ENCODE measurements at regions not wholly inside any gene's neighbourhood (a gene's known extent, or its start where the extent isn't known, plus 50 kb on each side); places are given as distances from the start of the nearest gene placed in this dataset.
"Not testable (repeated sequence)": the region's sequence is repeated elsewhere in the genome, so short reads cannot be mapped to it uniquely, and the experiment has no call there.

GRCh38 chr17:20843799-20844553 is 198.8 kb downstream of the USP22 start:
- DNase-seq (ENCODE audit: low read depth), result peak; percentile 28

DNA sequence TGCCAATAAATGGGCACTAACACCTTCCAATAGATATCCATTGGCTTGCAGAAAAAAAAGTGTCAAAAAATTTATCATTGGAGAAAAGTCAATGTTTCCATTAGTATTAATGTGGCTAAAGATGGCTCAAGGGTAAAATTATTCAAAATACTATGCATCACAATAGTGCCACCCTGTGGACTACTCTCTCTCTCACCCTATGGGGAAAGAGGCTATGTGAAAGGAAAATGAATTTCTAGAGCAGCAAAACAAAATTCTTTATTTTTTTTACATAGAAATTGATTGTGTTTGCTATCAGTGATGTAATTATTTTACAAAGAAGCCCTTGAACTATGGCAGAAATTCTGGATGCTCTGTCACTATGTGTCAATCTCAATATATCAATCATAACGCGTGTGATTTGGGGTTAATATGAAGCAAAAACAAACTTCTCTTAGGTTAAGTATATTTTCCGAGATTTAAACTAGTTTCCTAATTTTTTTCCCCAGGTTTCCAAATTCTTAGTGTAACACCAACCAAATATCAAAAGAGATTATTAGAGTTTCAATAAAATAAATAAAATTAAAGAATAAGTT is 193.9 kb downstream of the USP22 start:
- not testable (repeated sequence) for DNase-seq (ENCODE audit: low read depth)

GRCh38 chr17:20851591-20852238 is 191.1 kb downstream of the USP22 start:
- not testable (repeated sequence) for DNase-seq (ENCODE audit: low read depth)

GRCh38 chr17:20852239-20852989 is 190.4 kb downstream of the USP22 start:
- DNase-seq (ENCODE audit: low read depth), result no peak

GRCh38 chr17:20852990-20853370 is 189.8 kb downstream of the USP22 start:
- DNase-seq (ENCODE audit: low read depth), result no peak

DNA sequence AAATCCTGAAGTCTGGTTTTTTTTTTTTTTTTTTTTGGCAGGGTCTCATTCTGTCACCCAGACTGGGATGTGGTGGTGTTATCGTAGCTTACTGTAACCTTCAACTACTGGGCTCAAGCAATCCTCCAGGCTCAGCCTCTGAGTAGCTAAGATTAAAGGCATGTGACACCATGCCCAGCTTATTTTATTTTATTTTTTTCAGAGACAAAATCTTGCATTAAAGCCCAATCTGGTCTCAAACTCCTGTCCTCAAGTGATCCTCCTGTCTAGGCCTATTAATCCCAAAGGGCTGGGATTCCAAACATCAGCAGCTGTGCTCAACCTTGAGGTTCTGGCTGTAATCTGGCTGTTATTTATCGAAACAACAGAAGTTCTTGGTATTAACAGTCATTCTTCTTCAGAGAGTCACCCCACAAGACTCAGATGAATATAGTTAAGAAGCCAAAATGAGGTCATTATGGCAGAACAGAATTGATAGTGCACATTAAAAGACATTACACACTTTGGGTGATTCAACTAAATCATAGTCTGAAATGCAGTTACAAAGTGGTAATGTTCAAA is 186.8 kb downstream of the USP22 start:
- DNase-seq (ENCODE audit: low read depth), result not testable (repeated sequence)

- not testable (repeated sequence) for DNase-seq (ENCODE audit: low read depth)
Measured at GRCh38 chr17:20866444-20867209, 176.2 kb downstream of the USP22 start.

DNA sequence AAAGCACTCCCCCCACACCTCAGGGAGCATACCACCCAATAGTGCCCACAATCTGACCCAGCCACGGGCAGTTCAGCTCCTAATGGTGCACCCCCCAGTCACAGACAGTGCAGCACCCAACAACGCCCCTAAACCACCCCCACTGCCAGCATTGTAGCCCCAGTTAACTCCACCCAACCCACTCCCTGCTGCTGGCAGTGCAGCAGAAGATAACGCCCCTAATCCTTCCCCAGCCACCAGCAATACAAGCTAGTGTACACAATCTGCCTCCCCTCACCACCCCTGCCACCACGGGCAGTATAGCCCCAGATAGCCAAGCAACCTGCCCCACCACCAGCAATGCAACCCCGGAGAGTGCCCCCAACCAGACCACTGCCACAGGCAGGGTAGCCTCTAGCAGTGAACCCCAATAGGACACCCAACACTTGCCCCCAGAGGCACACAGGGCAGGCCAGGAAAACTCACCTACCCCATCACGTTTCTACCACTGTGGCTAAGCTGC is 175.3 kb downstream of the USP22 start:
- DNase-seq (ENCODE audit: low read depth), result not testable (repeated sequence)

- DNase-seq (ENCODE audit: low read depth), result not testable (repeated sequence)
Measured at GRCh38 chr17:20867938-20868661, 174.7 kb downstream of the USP22 start.

GRCh38 chr17:20868662-20869007 is 174.2 kb downstream of the USP22 start:
- DNase-seq (ENCODE audit: low read depth), result not testable (repeated sequence)

DNA sequence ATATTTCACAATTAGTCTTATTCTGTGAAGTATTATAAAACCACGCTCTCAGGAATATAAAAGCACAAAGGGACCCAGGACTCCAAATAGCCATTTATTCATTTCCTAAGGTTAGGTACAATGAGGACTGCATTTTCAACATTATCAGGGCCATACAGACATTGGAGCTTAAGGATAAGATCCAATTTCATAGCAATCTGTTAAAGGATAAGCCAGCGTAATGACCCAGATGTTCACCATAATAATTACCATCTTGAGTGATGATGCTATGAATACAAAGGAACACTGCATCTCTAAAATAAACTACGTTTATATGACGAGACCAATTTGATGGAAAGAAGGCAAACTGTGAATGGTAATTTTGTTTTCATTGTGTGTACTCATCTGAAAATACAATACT is 169.6 kb downstream of the USP22 start:
- DNase-seq (ENCODE audit: low read depth), result not testable (repeated sequence)

- DNase-seq (ENCODE audit: low read depth), result not testable (repeated sequence)
Measured at GRCh38 chr17:20873688-20874328, 169.0 kb downstream of the USP22 start.

GRCh38 chr17:20877384-20877783 is 165.4 kb downstream of the USP22 start:
- DNase-seq (ENCODE audit: low read depth), result not testable (repeated sequence)

DNA sequence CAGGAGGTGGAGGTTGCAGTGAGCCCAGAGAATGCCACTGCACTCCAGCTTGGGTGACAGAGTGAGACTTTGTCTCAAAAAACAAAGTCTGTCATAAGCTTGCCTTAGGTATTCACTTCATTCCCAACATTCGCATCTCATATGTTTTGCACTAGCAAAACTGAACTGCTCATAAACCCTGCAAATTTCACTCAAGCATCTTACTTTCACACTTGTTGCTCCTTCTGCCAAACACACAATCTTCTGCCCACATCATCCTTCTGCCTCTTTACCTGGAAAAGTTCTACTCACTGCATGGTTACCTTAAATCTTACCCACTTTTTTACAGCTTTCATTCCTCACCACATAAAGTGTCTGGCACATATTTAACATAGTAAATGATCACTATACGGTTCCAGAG is 152.5 kb downstream of the USP22 start:
- no peak for DNase-seq (ENCODE audit: low read depth)

GRCh38 chr17:20895426-20895825 is 147.4 kb downstream of the USP22 start:
- not testable (repeated sequence) for DNase-seq (ENCODE audit: low read depth)

DNA sequence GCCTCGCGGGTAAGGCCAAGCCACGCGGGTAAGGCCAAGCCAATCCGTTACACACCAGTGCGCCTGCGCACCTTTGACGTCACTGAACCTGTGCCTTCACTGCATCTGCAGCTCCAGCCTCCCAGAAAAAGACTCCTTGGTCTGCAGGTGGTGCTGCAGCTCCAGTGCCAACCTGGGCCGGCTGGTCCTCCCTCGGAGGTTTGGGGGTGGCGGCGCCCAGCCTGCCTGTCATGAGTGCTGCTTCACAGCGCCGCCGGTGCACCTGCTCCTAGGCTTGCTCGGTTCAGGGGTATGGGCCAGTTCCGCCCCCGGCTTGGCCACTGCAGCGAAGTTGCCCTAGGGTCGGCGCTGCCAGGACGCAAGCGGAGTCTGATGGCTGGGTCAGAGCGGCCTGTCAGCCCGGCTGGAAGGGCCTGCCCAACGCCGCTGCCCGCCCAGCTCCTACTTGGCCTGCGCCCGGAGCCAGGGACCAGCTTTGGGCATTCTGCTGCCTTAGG is 146.6 kb downstream of the USP22 start:
- DNase-seq (ENCODE audit: low read depth), result no peak

- not testable (repeated sequence) for DNase-seq (ENCODE audit: low read depth)
Measured at GRCh38 chr17:20898726-20899125, 144.1 kb downstream of the USP22 start.

GRCh38 chr17:20902496-20902895 is 140.3 kb downstream of the USP22 start:
- not testable (repeated sequence) for DNase-seq (ENCODE audit: low read depth)

DNA sequence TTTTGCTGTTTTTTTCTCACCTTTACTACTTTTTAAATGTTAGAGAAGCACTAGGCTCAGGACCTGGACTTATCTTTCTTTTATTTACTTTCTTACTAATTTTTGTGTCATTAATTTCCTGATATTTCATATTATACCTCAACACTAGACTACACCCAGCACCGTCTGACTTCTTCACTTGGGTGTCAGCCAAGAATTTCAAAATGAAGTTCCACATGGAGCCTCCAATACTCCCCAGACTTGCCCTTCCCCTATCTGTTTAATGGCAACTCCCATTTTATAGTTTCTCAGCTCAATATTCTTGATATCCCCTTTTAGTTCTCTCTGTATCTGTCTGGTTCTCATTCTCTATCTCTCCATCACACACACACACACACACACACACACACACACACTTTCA is 139.3 kb downstream of the USP22 start:
- not testable (repeated sequence) for DNase-seq (ENCODE audit: low read depth)
